GM23248 (cell line): ENCODE measurements at regions not wholly inside any gene's neighbourhood (a gene's known extent, or its start where the extent isn't known, plus 50 kb on each side); places are given as distances from the start of the nearest gene placed in this dataset.

Experiments
- EZH2 ChIP-seq: fragments of 200-600 bp; sonication (generic); IDR thresholded peaks from 2 replicates; pipeline ENCODE4 v1.6.1; 2018; ENCODE audit warnings: antibody characterized with exemption, mild to moderate bottlenecking; ENCODE audit not compliant: insufficient read depth, poor library complexity, severe bottlenecking
- EZH2phosphoT487 ChIP-seq: fragments of 200-600 bp; sonication (generic); IDR thresholded peaks from 2 replicates; pipeline ENCODE4 v1.6.1; 2018; ENCODE audit warnings: antibody characterized with exemption, moderate library complexity, mild to moderate bottlenecking, low read depth; ENCODE audit not compliant: insufficient read depth

DNA sequence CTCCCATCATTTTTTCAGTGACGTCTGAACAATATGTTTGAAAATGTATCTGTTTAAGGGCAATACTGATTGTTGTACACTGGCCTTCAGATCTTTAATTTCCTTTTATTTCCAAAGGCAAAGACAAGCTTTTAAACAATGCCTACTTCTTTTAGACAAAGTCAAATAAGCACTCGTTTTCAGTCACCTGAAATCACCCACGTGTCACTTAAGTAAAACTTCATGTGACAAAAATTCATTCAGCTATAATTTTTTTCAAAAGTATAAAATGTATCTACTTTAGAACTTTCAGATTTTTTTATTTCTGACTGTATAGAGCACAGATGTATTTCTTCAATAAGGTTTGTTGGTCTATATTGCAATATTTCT lies 113.5 kb upstream of the BEND6 start:
- TF ChIP-seq EZH2phosphoT487 (no peak), EZH2 (no peak)
